ENCODE measurements at regions not wholly inside any gene's neighbourhood (a gene's known extent, or its start where the extent isn't known, plus 50 kb on each side); places are given as distances from the start of the nearest gene placed in this dataset.
"Not testable (repeated sequence)": the region's sequence is repeated elsewhere in the genome, so short reads cannot be mapped to it uniquely, and the experiment has no call there.

GRCh38 chr6:91221072-91221720, 634.3 kb upstream of the MAP3K7 start:
- TF ChIP-seq CTCF (IDR thresholded peaks at IDR 0.05; ENCODE audit: low read depth, low read length): no peak
- DNase-seq (ENCODE audit: low read depth, low spot score): no peak
- H3K4me3 ChIP-seq (ENCODE audit: low read depth, low read length): no peak overlapping the region
- ChIA-PET CTCF (no interaction called here), POLR2A (no interaction called here)
- no peaks in the 10 kb centered on the region for H3K9me3 ChIP-seq (ENCODE audit: control insufficient read depth, insufficient read depth, low read length)
- no peaks in the 10 kb centered on the region for H3K27me3 ChIP-seq (ENCODE audit: control insufficient read depth, insufficient read depth, low read length)
- no peak overlapping the region for H3K27ac ChIP-seq (ENCODE audit: low read depth, low read length)

- Histone ChIP-seq H3K9me3 (ENCODE audit: control insufficient read depth, insufficient read depth, low read length) (no peaks in the 10 kb centered on the region), H3K4me3 (ENCODE audit: low read depth, low read length) (no peak overlapping the region), H3K27ac (ENCODE audit: low read depth, low read length) (no peak overlapping the region), H3K27me3 (ENCODE audit: control insufficient read depth, insufficient read depth, low read length) (no peaks in the 10 kb centered on the region)
- ChIA-PET POLR2A (no interaction called here), CTCF (no interaction called here)
- no peak for TF ChIP-seq CTCF (IDR thresholded peaks at IDR 0.05; ENCODE audit: low read depth, low read length)
- no peak for DNase-seq (ENCODE audit: low read depth, low spot score)
Observed at GRCh38 chr6:91213229-91213901, 626.5 kb upstream of the MAP3K7 start.

- no peak for TF ChIP-seq CTCF (IDR thresholded peaks at IDR 0.05; ENCODE audit: low read depth, low read length)
- POLR2A ChIA-PET: no interaction called here
- DNase-seq (ENCODE audit: low read depth, low spot score): no peak
- CTCF ChIA-PET: no interaction called here
- Histone ChIP-seq H3K4me3 (ENCODE audit: low read depth, low read length) (no peak overlapping the region), H3K27ac (ENCODE audit: low read depth, low read length) (no peak overlapping the region), H3K27me3 (ENCODE audit: control insufficient read depth, insufficient read depth, low read length) (no peaks in the 10 kb centered on the region), H3K9me3 (ENCODE audit: control insufficient read depth, insufficient read depth, low read length) (no peaks in the 10 kb centered on the region)
Observed at GRCh38 chr6:91198588-91199255, 611.9 kb upstream of the MAP3K7 start.

- TF ChIP-seq CTCF (IDR thresholded peaks at IDR 0.05; ENCODE audit: low read depth, low read length): no peak
- CTCF ChIA-PET: no interaction called here
Observed at GRCh38 chr6:91196729-91197128, 609.9 kb upstream of the MAP3K7 start.

GRCh38 chr6:91193446-91193845, 606.6 kb upstream of the MAP3K7 start:
- ChIA-PET CTCF (no interaction called here), POLR2A (no interaction called here)
- Histone ChIP-seq H3K9me3 (ENCODE audit: control insufficient read depth, insufficient read depth, low read length) (no peaks in the 10 kb centered on the region), H3K27me3 (ENCODE audit: control insufficient read depth, insufficient read depth, low read length) (no peaks in the 10 kb centered on the region), H3K27ac (ENCODE audit: low read depth, low read length) (no peak overlapping the region), H3K4me3 (ENCODE audit: low read depth, low read length) (no peak overlapping the region)
- DNase-seq (ENCODE audit: low read depth, low spot score): no peak
- no peak for TF ChIP-seq CTCF (IDR thresholded peaks at IDR 0.05; ENCODE audit: low read depth, low read length)

More at GRCh38 chr6:91196729-91197128, 609.9 kb upstream of the MAP3K7 start:
- POLR2A ChIA-PET: no interaction called here
- H3K9me3 ChIP-seq (ENCODE audit: control insufficient read depth, insufficient read depth, low read length): no peaks in the 10 kb centered on the region
- H3K27me3 ChIP-seq (ENCODE audit: control insufficient read depth, insufficient read depth, low read length): no peaks in the 10 kb centered on the region
- no peak overlapping the region for H3K27ac ChIP-seq (ENCODE audit: low read depth, low read length)
- no peak for DNase-seq (ENCODE audit: low read depth, low spot score)
- H3K4me3 ChIP-seq (ENCODE audit: low read depth, low read length): no peak overlapping the region

GRCh38 chr6:91190041-91190440, 603.2 kb upstream of the MAP3K7 start:
- H3K27me3 ChIP-seq (ENCODE audit: control insufficient read depth, insufficient read depth, low read length); POLR2A ChIA-PET; H3K9me3 ChIP-seq (ENCODE audit: control insufficient read depth, insufficient read depth, low read length); DNase-seq (ENCODE audit: low read depth, low spot score); H3K27ac ChIP-seq (ENCODE audit: low read depth, low read length); CTCF ChIA-PET; H3K4me3 ChIP-seq (ENCODE audit: low read depth, low read length): not testable (repeated sequence)

Measured in AG04450 (cell line).